Endothelial cell (in vitro differentiated cells): ENCODE measurements at regions not wholly inside any gene's neighbourhood (a gene's known extent, or its start where the extent isn't known, plus 50 kb on each side); places are given as distances from the start of the nearest gene placed in this dataset.

Source experiments
- DNase-seq: peaks from one replicate; pipeline ENCODE4 v3.0.0; 2021; ENCODE audit warnings: low spot score
- H3K27ac Mint-ChIP-seq: one replicate; pipeline ENCODE4 v1.8.0; 2021; ENCODE audit warnings: mixed read lengths, inconsistent platforms; ENCODE audit not compliant: unreplicated experiment
- H3K27me3 Mint-ChIP-seq: one replicate; pipeline ENCODE4 v1.8.0; 2021; ENCODE audit warnings: mild to moderate bottlenecking, moderate library complexity, mixed read lengths, inconsistent platforms; ENCODE audit not compliant: unreplicated experiment
- H3K36me3 Mint-ChIP-seq: one replicate; pipeline ENCODE4 v1.8.0; 2021; ENCODE audit warnings: mild to moderate bottlenecking, low read depth, mixed read lengths, inconsistent platforms; ENCODE audit not compliant: unreplicated experiment
- H3K4me1 Mint-ChIP-seq: one replicate; pipeline ENCODE4 v1.8.0; 2021; ENCODE audit warnings: mild to moderate bottlenecking, mixed read lengths, inconsistent platforms; ENCODE audit not compliant: unreplicated experiment
- H3K4me3 Mint-ChIP-seq: one replicate; pipeline ENCODE4 v1.8.0; 2021; ENCODE audit warnings: mild to moderate bottlenecking, mixed read lengths, inconsistent platforms; ENCODE audit not compliant: unreplicated experiment
- H3K9me3 Mint-ChIP-seq: one replicate; pipeline ENCODE4 v1.8.0; 2021; ENCODE audit warnings: mixed read lengths, inconsistent platforms; ENCODE audit not compliant: unreplicated experiment
- CTCF ChIP-seq: fragments of 200-600 bp; sonication (generic); IDR thresholded peaks from one replicate; pipeline ENCODE4 v1.5.0; 2021; ENCODE audit warnings: antibody characterized with exemption; ENCODE audit not compliant: unreplicated experiment

GRCh38 chr6:135701426-135701825 lies 150.1 kb upstream of the PDE7B start:
- DNase-seq, result no peak
- H3K27ac Mint-ChIP-seq, result no peak overlapping the region
- no peaks in the 10 kb centered on the region for H3K4me1 Mint-ChIP-seq
- H3K27me3 Mint-ChIP-seq, result no peaks in the 10 kb centered on the region
- no peak for TF ChIP-seq CTCF
- H3K9me3 Mint-ChIP-seq, result no peaks in the 10 kb centered on the region
- H3K4me3 Mint-ChIP-seq, result no peak overlapping the region
- no peaks in the 10 kb centered on the region for H3K36me3 Mint-ChIP-seq

GRCh38 chr6:135703007-135703406 lies 148.5 kb upstream of the PDE7B start:
- Mint-ChIP-seq H3K4me1 (no peaks in the 10 kb centered on the region), H3K27ac (no peak overlapping the region), H3K36me3 (no peaks in the 10 kb centered on the region), H3K9me3 (no peaks in the 10 kb centered on the region), H3K27me3 (no peaks in the 10 kb centered on the region), H3K4me3 (no peak overlapping the region)
- TF ChIP-seq CTCF, result no peak
- no peak for DNase-seq

GRCh38 chr6:135703621-135704020 lies 147.9 kb upstream of the PDE7B start:
- no peak overlapping the region for H3K27ac Mint-ChIP-seq
- no peaks in the 10 kb centered on the region for H3K27me3 Mint-ChIP-seq
- no peak for TF ChIP-seq CTCF
- DNase-seq, result no peak
- no peaks in the 10 kb centered on the region for H3K4me1 Mint-ChIP-seq
- no peaks in the 10 kb centered on the region for H3K9me3 Mint-ChIP-seq
- H3K4me3 Mint-ChIP-seq, result no peak overlapping the region
- H3K36me3 Mint-ChIP-seq, result no peaks in the 10 kb centered on the region

- no peak overlapping the region for H3K4me3 Mint-ChIP-seq
- H3K36me3 Mint-ChIP-seq, result no peaks in the 10 kb centered on the region
- TF ChIP-seq CTCF, result no peak
- no peaks in the 10 kb centered on the region for H3K9me3 Mint-ChIP-seq
- DNase-seq, result no peak
- H3K27me3 Mint-ChIP-seq, result no peaks in the 10 kb centered on the region
- H3K4me1 Mint-ChIP-seq, result no peaks in the 10 kb centered on the region
- H3K27ac Mint-ChIP-seq, result no peak overlapping the region
These were observed 144.1 kb upstream of the PDE7B start for GRCh38 chr6:135707426-135707825.

GRCh38 chr6:135710042-135710441 lies 141.5 kb upstream of the PDE7B start:
- H3K36me3 Mint-ChIP-seq, result no peaks in the 10 kb centered on the region
- no peaks in the 10 kb centered on the region for H3K9me3 Mint-ChIP-seq
- H3K27ac Mint-ChIP-seq, result no peak overlapping the region
- DNase-seq, result no peak
- H3K4me3 Mint-ChIP-seq, result no peak overlapping the region
- H3K27me3 Mint-ChIP-seq, result no peaks in the 10 kb centered on the region
- H3K4me1 Mint-ChIP-seq, result no peaks in the 10 kb centered on the region
- TF ChIP-seq CTCF, result no peak
